Ecto neural progenitor cell (in vitro differentiated cells): ENCODE measurements at regions not wholly inside any gene's neighbourhood (a gene's known extent, or its start where the extent isn't known, plus 50 kb on each side); places are given as distances from the start of the nearest gene placed in this dataset.

Experiments used
- DNase-seq: peaks from one replicate; pipeline ENCODE4 v3.0.0-alpha.2; 2018; ENCODE audit warnings: low spot score

GRCh38 chr2:174668075-174668474, 70.5 kb upstream of the WIPF1 start:
- DNase-seq: no peak

- no peak for DNase-seq
These were observed 69.8 kb upstream of the WIPF1 start for GRCh38 chr2:174667250-174667860.

GRCh38 chr2:174666845-174667244, 69.2 kb upstream of the WIPF1 start:
- no peak for DNase-seq

- DNase-seq: no peak
These were observed 68.7 kb upstream of the WIPF1 start for GRCh38 chr2:174666312-174666711.

GRCh38 chr2:174664084-174664759, 66.6 kb upstream of the WIPF1 start:
- no peak for DNase-seq

- DNase-seq: no peak
These were observed 65.9 kb upstream of the WIPF1 start for GRCh38 chr2:174663550-174663949.

- no peak for DNase-seq
These were observed 65.3 kb upstream of the WIPF1 start for GRCh38 chr2:174662859-174663258.

- DNase-seq: no peak
These were observed 64.9 kb upstream of the WIPF1 start for GRCh38 chr2:174662459-174662858.

- no peak for DNase-seq
These were observed 63.5 kb upstream of the WIPF1 start for GRCh38 chr2:174660984-174661675.

- no peak for DNase-seq
These were observed 61.7 kb upstream of the WIPF1 start for GRCh38 chr2:174659069-174659900.

- no peak for DNase-seq
These were observed 59.1 kb upstream of the WIPF1 start for GRCh38 chr2:174656676-174657176.

GRCh38 chr2:174656035-174656434, 58.4 kb upstream of the WIPF1 start:
- no peak for DNase-seq

- no peak for DNase-seq
These were observed 56.9 kb upstream of the WIPF1 start for GRCh38 chr2:174654419-174654941.

- DNase-seq: no peak
These were observed 51.3 kb upstream of the WIPF1 start for GRCh38 chr2:174648896-174649295.
